Suprapubic skin (tissue), 4 donors: ENCODE measurements at regions not wholly inside any gene's neighbourhood (a gene's known extent, or its start where the extent isn't known, plus 50 kb on each side); places are given as distances from the start of the nearest gene placed in this dataset.

Experiments used
- DNase-seq, 2 donors: peaks; one replicate each; pipeline ENCODE4 v3.0.0-alpha.2; 2019; ENCODE audit warnings: low spot score in 2 of 2
- H3K27ac ChIP-seq: fragments of 200-600 bp; sonication (generic); one replicate; pipeline ENCODE4 v1.5.1; 2019
- H3K27me3 ChIP-seq: fragments of 200-600 bp; sonication (generic); one replicate; pipeline ENCODE4 v1.5.1; 2019
- H3K36me3 ChIP-seq: fragments of 200-600 bp; sonication (generic); one replicate; pipeline ENCODE4 v1.5.1; 2019
- H3K4me1 ChIP-seq: fragments of 200-600 bp; sonication (generic); one replicate; pipeline ENCODE4 v1.5.1; 2019
- H3K4me3 ChIP-seq: fragments of 200-600 bp; sonication (generic); one replicate; pipeline ENCODE4 v1.5.1; 2019; ENCODE audit warnings: mild to moderate bottlenecking
- H3K9me3 ChIP-seq: fragments of 200-600 bp; sonication (generic); one replicate; pipeline ENCODE4 v1.5.1; 2019
- EP300 ChIP-seq: sonication (generic); formaldehyde crosslinking; IDR thresholded peaks from one replicate; pipeline ENCODE4 v1.6.1; 2017; ENCODE audit warnings: antibody characterized with exemption
- POLR2A ChIP-seq, 2 donors: fragments of 450-650 bp; IDR thresholded peaks; one replicate each; pipeline ENCODE4 v1.6.1; 2017; ENCODE audit warnings: antibody characterized with exemption in 2 of 2, mild to moderate bottlenecking in 2 of 2, moderate library complexity in 2 of 2
- POLR2AphosphoS5 ChIP-seq, 3 donors: sonication (generic); formaldehyde crosslinking; IDR thresholded peaks; one replicate each; pipeline ENCODE4 v1.6.1; 2017; ENCODE audit warnings: antibody characterized with exemption in 3 of 3
- WGBS: methylation state at CpG from one replicate; pipeline ENCODE4 v1.1.5; 2018; 5-methylcytosine and 5-hydroxymethylcytosine counted together
- TF ChIP-seq, protein P1 (sequence below), 2 donors: fragments of 200-600 bp in 1 of 2; fragments of 450-650 bp in 1 of 2; sonication (generic) in 1 of 2; IDR thresholded peaks; one replicate each; pipeline ENCODE4 v1.5.1; 2016 to 2019; ENCODE audit warnings: antibody characterized with exemption in 2 of 2, mild to moderate bottlenecking in 1 of 2, moderate library complexity in 1 of 2

DNA sequence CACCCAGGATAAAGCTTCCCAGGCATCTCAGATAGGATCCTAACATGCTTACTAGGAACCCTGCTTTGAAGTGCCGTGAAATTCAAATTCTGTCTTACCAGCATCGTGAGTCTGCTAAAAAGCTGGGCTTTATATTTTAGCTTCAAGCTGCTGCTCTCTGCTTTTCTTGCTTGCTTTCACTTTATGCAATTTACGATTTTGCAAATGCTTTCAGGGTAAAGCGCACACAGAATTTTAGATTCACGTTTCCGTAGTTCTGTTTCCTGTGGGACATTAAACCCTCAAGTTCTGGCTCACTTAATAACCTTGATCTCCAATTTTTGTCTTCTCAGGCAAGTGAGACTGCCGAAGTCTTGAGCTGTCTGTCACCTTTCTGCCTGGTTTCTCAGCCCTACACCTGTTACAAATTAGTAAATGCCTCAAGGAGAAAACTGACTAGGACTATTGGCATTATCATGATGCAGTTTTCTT is 170.5 kb upstream of the TGFBR2 start:
- 55% methylated on average over 7 of the region's 7 CpGs for WGBS
- no peak for DNase-seq
- H3K27ac ChIP-seq, result peak overlapping the region; percentile 27
- no peaks in the 10 kb centered on the region for H3K36me3 ChIP-seq
- H3K4me1 ChIP-seq, result peaks cover 6% of the 10 kb centered on the region
- H3K27me3 ChIP-seq, result no peaks in the 10 kb centered on the region
- TF ChIP-seq POLR2A (IDR thresholded peaks at IDR 0.05) (no peak), POLR2AphosphoS5 (IDR thresholded peaks at IDR 0.05) (no peak), EP300 (no peak)
- TF ChIP-seq, protein P1, sequence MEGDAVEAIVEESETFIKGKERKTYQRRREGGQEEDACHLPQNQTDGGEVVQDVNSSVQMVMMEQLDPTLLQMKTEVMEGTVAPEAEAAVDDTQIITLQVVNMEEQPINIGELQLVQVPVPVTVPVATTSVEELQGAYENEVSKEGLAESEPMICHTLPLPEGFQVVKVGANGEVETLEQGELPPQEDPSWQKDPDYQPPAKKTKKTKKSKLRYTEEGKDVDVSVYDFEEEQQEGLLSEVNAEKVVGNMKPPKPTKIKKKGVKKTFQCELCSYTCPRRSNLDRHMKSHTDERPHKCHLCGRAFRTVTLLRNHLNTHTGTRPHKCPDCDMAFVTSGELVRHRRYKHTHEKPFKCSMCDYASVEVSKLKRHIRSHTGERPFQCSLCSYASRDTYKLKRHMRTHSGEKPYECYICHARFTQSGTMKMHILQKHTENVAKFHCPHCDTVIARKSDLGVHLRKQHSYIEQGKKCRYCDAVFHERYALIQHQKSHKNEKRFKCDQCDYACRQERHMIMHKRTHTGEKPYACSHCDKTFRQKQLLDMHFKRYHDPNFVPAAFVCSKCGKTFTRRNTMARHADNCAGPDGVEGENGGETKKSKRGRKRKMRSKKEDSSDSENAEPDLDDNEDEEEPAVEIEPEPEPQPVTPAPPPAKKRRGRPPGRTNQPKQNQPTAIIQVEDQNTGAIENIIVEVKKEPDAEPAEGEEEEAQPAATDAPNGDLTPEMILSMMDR (IDR thresholded peaks at IDR 0.05), result no peak
- no peaks in the 10 kb centered on the region for H3K9me3 ChIP-seq
- H3K4me3 ChIP-seq, result peak overlapping the region; percentile 1

DNA sequence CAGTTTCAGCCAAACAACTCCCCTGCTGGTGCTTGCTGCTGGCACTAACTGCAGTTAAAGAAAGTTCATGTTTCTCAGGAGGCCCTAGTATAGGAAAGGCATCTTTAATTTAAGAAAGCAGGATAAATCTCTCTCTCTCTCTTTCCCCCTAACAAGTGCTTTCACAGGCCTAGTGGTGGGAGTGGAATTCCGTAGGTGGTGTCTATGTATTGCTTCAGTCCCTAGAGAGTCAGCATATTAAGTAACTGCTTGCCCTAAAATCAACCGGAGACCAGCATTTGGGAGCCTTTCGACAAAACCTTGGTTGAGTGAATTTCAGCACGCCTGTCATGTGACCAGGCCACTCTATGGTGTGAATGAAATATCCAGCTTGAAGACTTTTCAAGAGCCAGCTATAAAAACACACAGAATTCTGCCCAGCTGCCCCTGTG is 169.2 kb upstream of the TGFBR2 start:
- TF ChIP-seq POLR2A (IDR thresholded peaks at IDR 0.05) (no peak), EP300 (no peak), POLR2AphosphoS5 (IDR thresholded peaks at IDR 0.05) (no peak)
- TF ChIP-seq, protein P1 (IDR thresholded peaks at IDR 0.05), result no peak
- no peaks in the 10 kb centered on the region for H3K36me3 ChIP-seq
- H3K4me3 ChIP-seq, result no peak overlapping the region
- H3K27ac ChIP-seq, result no peak overlapping the region
- WGBS, result 59% methylated on average over 4 of the region's 4 CpGs
- no peaks in the 10 kb centered on the region for H3K27me3 ChIP-seq
- H3K9me3 ChIP-seq, result no peaks in the 10 kb centered on the region
- peaks cover 6% of the 10 kb centered on the region for H3K4me1 ChIP-seq
- peak in 1 of 2 donors; percentile 64 for DNase-seq

DNA sequence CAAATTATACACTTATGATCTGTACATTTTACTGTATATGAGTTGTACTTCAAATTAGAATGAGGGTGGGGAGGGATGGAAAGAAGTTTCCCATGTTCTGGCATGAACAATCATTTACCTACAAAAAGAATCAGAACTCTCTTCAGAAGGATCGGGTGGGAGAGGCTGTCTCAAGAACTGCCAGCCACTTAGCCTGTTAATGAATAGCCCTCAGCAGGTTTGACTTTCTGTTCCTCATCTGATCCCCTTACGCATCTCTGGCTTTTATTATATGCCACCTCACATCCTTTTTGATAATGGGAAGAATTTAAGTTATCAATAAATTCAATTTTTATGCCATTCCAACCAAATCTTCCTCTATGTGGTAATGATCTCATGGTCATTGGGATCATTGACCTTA is 168.3 kb upstream of the TGFBR2 start:
- no peaks in the 10 kb centered on the region for H3K9me3 ChIP-seq
- H3K27ac ChIP-seq, result no peak overlapping the region
- peaks cover 6% of the 10 kb centered on the region for H3K4me1 ChIP-seq
- no peaks in the 10 kb centered on the region for H3K27me3 ChIP-seq
- H3K36me3 ChIP-seq, result no peaks in the 10 kb centered on the region
- DNase-seq, result no peak
- WGBS, result 94% methylated on average over 2 of the region's 2 CpGs
- TF ChIP-seq POLR2AphosphoS5 (IDR thresholded peaks at IDR 0.05) (no peak), POLR2A (IDR thresholded peaks at IDR 0.05) (no peak)
- no peak overlapping the region for H3K4me3 ChIP-seq

DNA sequence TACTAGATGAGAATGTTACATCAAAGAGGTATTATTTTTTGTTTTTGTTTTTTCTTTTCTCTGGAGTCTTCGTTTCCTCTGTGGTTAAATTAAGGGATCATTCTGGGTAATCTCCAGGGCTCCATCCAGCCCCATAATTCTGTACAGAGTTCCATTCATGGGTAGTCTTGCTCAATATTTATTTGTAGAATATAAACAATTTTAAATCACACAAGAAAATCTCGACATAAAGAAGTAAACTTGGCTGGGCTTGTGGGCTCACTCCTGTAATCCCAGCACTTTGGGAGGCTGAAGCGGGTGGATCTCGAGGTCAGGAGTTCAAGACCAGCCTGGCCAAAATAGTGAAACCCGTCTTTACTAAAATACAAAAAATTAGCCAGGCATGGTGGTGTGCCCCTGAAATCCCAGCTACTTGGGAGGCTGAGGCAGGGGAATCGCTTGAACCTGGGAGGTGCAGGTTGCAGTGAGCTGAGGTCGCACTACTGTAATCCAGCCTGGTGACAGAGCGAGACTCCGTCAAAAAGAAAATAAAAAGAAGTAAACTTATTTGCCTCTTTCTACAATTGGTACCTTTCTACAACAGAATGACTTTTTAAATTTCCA is 166.8 kb upstream of the TGFBR2 start:
- no peak for DNase-seq
- Histone ChIP-seq H3K4me3 (no peak overlapping the region), H3K36me3 (no peaks in the 10 kb centered on the region), H3K9me3 (no peaks in the 10 kb centered on the region), H3K27me3 (no peaks in the 10 kb centered on the region), H3K27ac (no peak overlapping the region), H3K4me1 (peaks cover 6% of the 10 kb centered on the region)
- TF ChIP-seq POLR2AphosphoS5 (IDR thresholded peaks at IDR 0.05) (no peak), EP300 (no peak), POLR2A (IDR thresholded peaks at IDR 0.05) (no peak)
- TF ChIP-seq, protein P1 (IDR thresholded peaks at IDR 0.05), result no peak
- 89% methylated on average over 9 of the region's 9 CpGs for WGBS

DNA sequence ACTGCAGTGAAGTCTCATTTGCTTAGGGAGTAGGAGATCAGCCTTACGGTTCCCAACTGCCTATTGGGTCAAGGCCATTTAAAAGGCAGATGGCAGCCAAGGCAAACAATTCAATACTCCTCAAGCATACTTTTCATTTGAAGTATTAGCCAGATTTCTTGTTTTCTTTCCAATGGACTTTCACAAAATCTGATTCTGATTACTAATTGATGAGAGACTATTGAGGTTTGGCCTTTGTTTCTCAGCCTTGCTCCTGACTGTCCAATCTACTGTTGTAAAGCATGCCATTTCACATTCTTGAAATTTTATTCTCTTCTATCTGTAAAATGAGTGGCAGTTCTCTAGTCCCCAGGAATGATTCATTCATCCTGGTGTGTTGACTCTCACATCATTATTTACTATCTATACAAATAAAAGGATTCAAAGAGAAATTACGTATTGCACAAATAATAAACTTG is 166.2 kb upstream of the TGFBR2 start:
- no peak for TF ChIP-seq POLR2A (IDR thresholded peaks at IDR 0.05)
- TF ChIP-seq, protein P1 (IDR thresholded peaks at IDR 0.05), result no peak
- TF ChIP-seq POLR2AphosphoS5 (IDR thresholded peaks at IDR 0.05), result no peak
- TF ChIP-seq EP300, result no peak
- Histone ChIP-seq H3K4me3 (no peak overlapping the region), H3K27me3 (no peaks in the 10 kb centered on the region), H3K9me3 (no peaks in the 10 kb centered on the region), H3K36me3 (no peaks in the 10 kb centered on the region), H3K4me1 (peaks cover 6% of the 10 kb centered on the region), H3K27ac (no peak overlapping the region)
- WGBS, result 70% methylated on average over 2 of the region's 2 CpGs
- DNase-seq, result no peak
